ENCODE measurements at regions not wholly inside any gene's neighbourhood (a gene's known extent, or its start where the extent isn't known, plus 50 kb on each side); places are given as distances from the start of the nearest gene placed in this dataset.
"Not testable (repeated sequence)": the region's sequence is repeated elsewhere in the genome, so short reads cannot be mapped to it uniquely, and the experiment has no call there.

DNA sequence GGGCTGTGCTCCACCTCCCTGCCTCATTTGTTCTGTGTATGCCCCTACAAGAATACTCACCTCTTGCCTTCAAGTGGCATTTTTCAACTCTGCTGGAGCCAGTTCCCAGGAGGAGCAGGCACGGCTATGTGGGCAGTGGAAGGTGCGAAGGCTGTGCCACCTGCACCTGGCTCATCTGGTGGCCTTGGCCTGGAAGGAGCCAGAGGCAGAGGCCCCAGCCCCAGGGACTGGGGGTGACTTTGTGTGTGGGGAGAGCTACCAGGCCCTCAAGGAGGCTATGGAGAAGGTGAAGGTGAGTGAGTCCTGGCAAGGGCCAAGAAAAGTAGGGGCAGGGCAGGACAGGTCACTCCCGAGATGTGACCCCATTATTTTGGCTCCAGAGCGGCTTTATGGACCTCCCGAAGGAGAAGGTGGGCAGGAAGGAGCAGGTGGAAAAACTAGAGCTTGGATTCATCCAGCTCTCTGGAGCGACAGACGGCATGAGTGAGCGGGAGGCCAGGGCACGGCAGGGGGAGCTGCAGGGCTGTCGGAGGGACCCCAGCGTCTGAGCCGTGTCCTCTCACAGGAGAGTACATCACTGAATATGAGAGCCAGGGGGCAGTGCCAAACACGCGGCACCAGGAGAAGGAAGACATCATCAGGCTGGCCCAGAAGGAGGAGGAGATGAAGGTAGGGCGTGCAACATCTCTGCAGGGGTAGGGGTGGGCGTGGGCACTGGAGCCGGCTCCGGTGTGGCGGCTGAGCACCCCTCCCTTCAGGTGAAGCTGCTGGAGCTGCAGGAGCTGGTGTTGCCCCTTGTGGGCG lies 57.3 kb upstream of the UBE2Q2 start:
- no peak overlapping the region for H3K27ac ChIP-seq
- ATAC-seq: no peak
- intact Hi-C loops (cut with DNase I): no loop called here
- no peaks in the 10 kb centered on the region for H3K9me3 ChIP-seq
- WGBS, 4 donors: 45 to 56% (median 49%) methylated on average over 19 to 20 of the region's 20 CpGs
- H3K4me1 ChIP-seq: no peaks in the 10 kb centered on the region
- H3K4me3 ChIP-seq: no peak overlapping the region
- no peak for TF ChIP-seq POLR2A (IDR thresholded peaks at IDR 0.05)
- TF ChIP-seq, protein P1, sequence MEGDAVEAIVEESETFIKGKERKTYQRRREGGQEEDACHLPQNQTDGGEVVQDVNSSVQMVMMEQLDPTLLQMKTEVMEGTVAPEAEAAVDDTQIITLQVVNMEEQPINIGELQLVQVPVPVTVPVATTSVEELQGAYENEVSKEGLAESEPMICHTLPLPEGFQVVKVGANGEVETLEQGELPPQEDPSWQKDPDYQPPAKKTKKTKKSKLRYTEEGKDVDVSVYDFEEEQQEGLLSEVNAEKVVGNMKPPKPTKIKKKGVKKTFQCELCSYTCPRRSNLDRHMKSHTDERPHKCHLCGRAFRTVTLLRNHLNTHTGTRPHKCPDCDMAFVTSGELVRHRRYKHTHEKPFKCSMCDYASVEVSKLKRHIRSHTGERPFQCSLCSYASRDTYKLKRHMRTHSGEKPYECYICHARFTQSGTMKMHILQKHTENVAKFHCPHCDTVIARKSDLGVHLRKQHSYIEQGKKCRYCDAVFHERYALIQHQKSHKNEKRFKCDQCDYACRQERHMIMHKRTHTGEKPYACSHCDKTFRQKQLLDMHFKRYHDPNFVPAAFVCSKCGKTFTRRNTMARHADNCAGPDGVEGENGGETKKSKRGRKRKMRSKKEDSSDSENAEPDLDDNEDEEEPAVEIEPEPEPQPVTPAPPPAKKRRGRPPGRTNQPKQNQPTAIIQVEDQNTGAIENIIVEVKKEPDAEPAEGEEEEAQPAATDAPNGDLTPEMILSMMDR (IDR thresholded peaks at IDR 0.05): peak in 3 of 12 donors; percentile 8 to 32 (median 29)
- DNase-seq: no peak
- H3K27me3 ChIP-seq: peaks cover 0 to 16% (median 0%) of the 10 kb centered on the region in 9 donors
- no peaks in the 10 kb centered on the region for H3K36me3 ChIP-seq

DNA sequence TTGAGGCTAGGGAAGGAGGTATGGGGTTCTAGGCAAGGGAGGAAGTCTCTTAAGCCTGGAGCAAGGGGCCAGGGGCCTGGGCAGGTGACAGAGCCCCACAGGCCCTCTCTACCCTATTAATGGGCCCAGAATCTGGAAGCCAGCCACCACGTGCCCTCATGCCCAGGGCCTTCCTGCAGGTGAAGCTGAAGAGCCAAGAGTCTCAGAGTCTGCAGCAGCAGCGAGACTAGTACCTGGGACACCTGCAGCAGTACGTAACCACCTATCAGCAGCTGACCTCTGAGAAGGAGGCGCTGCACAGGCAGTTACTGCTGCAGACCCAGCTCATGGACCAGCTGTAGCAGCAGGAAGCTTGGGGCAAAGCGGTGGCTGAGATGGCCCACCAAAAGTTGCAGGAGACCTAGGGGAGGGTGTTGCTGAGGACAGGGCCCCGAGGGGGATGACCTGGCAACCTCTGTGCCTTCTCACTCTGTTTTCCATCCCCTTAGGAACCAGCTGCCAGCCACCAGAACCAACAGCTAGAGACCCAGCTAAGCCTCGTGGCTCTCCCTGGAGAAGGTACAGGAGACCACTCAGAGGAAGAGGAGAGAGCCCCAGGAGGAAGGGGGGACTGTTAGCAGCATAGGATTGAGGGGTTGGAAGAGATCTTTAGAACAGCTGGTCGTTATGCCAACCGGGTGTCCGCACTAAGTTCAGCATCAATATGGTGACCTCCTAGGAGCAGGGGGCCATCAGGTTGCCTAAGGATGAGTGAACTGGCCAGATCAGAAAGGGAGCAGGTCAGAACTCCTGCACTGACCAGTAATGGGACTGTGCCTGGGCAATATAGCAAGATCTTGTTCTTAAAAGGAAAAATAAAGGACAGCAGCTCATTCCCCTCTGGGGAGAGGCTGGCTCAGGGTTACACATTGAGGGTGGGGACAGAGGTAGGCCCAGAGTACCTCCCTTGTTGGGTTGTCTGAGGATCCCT lies 58.5 kb upstream of the UBE2Q2 start:
- H3K27me3 ChIP-seq: peaks cover 0 to 16% (median 0%) of the 10 kb centered on the region in 9 donors
- 89 to 91% (median 90%) methylated on average over 5 to 10 of the region's 10 CpGs for WGBS, 4 donors
- H3K27ac ChIP-seq; intact Hi-C loops (cut with DNase I); H3K4me3 ChIP-seq; H3K36me3 ChIP-seq; ATAC-seq; H3K9me3 ChIP-seq; DNase-seq; H3K4me1 ChIP-seq: not testable (repeated sequence)

DNA sequence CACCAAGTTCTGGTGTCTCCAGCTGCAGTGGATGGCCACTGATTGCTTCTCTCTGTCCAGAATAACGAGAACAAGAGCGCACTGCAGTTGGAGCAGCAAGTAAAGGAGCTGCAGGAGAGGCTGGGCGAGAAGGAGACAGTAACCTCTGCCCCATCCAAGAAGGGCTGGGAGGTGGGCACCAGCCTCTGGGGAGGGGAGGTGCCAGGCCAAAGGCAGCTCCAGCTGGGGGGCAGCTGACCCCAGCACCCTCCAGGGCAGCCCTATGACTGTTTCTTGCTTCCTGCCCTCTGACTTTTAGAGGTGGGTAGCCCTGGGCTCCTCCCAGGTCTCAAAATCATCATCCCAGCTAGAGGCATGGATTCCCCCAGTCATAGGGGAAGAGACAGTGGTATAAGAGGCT lies 59.7 kb upstream of the UBE2Q2 start:
- H3K36me3 ChIP-seq; H3K4me3 ChIP-seq; H3K4me1 ChIP-seq; H3K27ac ChIP-seq; intact Hi-C loops (cut with DNase I); H3K9me3 ChIP-seq; ATAC-seq; DNase-seq: not testable (repeated sequence)
- peaks cover 0 to 12% (median 0%) of the 10 kb centered on the region in 9 donors for H3K27me3 ChIP-seq
- 88 to 98% (median 92%) methylated on average over 3 of the region's 3 CpGs for WGBS, 4 donors

DNA sequence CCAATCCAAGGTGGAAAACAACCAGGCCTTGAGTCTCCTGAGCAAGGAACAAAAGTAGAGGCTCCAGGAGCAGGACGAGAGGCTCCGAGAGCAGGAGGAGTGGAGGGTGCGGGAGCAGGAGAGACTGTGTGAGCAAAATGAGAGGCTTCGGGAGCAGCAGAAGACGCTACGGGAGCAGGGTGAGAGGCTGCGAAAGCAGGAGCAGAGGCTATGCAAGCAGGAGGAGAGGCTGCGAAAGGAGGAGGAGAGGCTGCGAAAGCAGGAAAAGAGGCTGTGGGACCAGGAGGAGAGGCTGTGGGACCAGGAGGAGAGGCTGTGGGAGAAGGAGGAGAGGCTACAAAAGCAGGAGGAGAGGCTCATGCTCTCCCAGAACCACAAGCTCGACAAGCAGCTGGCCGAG lies 60.3 kb upstream of the UBE2Q2 start:
- H3K27ac ChIP-seq: no peak overlapping the region
- TF ChIP-seq POLR2A (IDR thresholded peaks at IDR 0.05): no peak
- TF ChIP-seq, protein P1 (IDR thresholded peaks at IDR 0.05): no peak
- ATAC-seq (no peak), DNase-seq (no peak)
- no peaks in the 10 kb centered on the region for H3K9me3 ChIP-seq
- no peak overlapping the region for H3K4me3 ChIP-seq
- 80 to 88% (median 86%) methylated on average over 11 of the region's 11 CpGs for WGBS, 4 donors
- peaks cover 0 to 12% (median 0%) of the 10 kb centered on the region in 9 donors for H3K27me3 ChIP-seq
- intact Hi-C loops (cut with DNase I): no loop called here
- H3K36me3 ChIP-seq: no peaks in the 10 kb centered on the region
- no peaks in the 10 kb centered on the region for H3K4me1 ChIP-seq

DNA sequence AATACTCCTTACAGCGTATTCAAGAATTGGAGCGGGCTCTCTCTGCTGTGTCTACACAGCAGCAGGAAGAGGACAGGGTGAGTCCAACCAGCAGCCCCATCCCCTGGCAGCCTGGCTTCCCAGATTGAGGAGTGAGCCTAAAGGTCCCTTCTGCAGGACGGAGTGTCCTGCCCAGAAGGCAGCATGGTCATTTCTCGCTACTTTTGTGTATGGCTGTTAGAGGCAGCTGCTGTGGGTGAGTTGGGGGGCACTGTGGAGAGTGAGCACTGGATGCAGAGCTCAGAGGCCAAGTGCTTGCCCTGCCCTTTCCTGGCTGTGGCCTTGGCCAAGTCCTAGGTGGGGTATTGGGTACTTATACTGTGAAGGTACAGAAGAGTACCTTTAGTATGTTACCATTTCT lies 62.3 kb upstream of the UBE2Q2 start:
- WGBS, 4 donors: 92 to 98% (median 95%) methylated on average over 4 of the region's 4 CpGs
- DNase-seq, H3K4me3 ChIP-seq: not testable (repeated sequence)

More for the DNA sequence above, 62.3 kb upstream of the UBE2Q2 start:
- H3K36me3 ChIP-seq; H3K27me3 ChIP-seq; ATAC-seq; H3K9me3 ChIP-seq; intact Hi-C loops (cut with DNase I); H3K27ac ChIP-seq: not testable (repeated sequence)
- H3K4me1 ChIP-seq: peaks cover 0 to 12% (median 0%) of the 10 kb centered on the region in 12 donors
